ENCODE measurements at regions not wholly inside any gene's neighbourhood (a gene's known extent, or its start where the extent isn't known, plus 50 kb on each side); places are given as distances from the start of the nearest gene placed in this dataset.

DNA sequence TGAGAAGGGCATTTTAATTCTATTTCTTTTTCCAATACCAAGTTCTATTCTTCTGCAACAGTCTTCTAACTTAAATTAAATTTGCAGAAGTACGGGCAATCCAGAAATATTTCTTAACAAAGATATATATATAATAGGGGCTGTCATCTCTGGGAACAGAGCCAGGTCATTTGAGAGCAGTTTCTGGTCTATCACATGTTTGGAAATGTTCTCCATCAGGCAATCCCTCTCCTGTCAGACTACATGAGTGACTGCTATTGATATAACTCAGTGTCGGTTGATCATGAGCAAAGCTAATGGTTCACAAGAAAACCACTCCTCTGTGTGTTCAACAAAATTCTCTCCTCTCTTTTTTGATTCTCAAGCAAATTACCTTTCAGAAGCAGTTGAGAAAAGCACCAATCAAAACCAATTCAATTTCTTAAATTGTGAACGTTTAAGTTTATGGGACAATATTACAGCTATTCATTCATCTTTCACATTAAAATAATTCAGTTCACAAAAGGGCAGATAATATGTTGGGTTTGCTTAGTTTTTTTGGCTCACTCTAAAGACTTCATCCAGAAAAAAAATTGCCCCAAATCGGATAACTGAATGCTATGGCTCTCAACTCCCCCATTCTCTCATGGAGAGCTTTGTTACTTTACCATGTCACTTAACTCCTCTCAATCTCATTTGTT is 152.9 kb upstream of the TGFBR2 start:
- TF ChIP-seq POLR2A (IDR thresholded peaks at IDR 0.05) = no peak
- TF ChIP-seq, protein P1, sequence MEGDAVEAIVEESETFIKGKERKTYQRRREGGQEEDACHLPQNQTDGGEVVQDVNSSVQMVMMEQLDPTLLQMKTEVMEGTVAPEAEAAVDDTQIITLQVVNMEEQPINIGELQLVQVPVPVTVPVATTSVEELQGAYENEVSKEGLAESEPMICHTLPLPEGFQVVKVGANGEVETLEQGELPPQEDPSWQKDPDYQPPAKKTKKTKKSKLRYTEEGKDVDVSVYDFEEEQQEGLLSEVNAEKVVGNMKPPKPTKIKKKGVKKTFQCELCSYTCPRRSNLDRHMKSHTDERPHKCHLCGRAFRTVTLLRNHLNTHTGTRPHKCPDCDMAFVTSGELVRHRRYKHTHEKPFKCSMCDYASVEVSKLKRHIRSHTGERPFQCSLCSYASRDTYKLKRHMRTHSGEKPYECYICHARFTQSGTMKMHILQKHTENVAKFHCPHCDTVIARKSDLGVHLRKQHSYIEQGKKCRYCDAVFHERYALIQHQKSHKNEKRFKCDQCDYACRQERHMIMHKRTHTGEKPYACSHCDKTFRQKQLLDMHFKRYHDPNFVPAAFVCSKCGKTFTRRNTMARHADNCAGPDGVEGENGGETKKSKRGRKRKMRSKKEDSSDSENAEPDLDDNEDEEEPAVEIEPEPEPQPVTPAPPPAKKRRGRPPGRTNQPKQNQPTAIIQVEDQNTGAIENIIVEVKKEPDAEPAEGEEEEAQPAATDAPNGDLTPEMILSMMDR (IDR thresholded peaks at IDR 0.05) = no peak
